GM21367 (cell line): ENCODE measurements at regions not wholly inside any gene's neighbourhood (a gene's known extent, or its start where the extent isn't known, plus 50 kb on each side); places are given as distances from the start of the nearest gene placed in this dataset.

ENCODE experiments used
- ATAC-seq: cut with Tn5 transposase; IDR thresholded peaks from one replicate; pipeline ENCODE4 v1.9.1; 2021; ENCODE audit not compliant: unreplicated experiment

- ATAC-seq: no peak
Measured at GRCh38 chr3:193870376-193871219, 265.4 kb upstream of the HES1 start.

GRCh38 chr3:193871220-193871485 lies 264.8 kb upstream of the HES1 start:
- no peak for ATAC-seq

- peak; percentile 51 for ATAC-seq
Measured at GRCh38 chr3:193872265-193872753, 263.6 kb upstream of the HES1 start.

GRCh38 chr3:193873426-193874201 lies 262.3 kb upstream of the HES1 start:
- no peak for ATAC-seq

- no peak for ATAC-seq
Measured at GRCh38 chr3:193874512-193874911, 261.4 kb upstream of the HES1 start.

GRCh38 chr3:193874997-193875593 lies 260.9 kb upstream of the HES1 start:
- no peak for ATAC-seq

- ATAC-seq: no peak
Measured at GRCh38 chr3:193875601-193876321, 260.2 kb upstream of the HES1 start.

- ATAC-seq: no peak
Measured at GRCh38 chr3:193879099-193879863, 256.7 kb upstream of the HES1 start.

- ATAC-seq: no peak
Measured at GRCh38 chr3:193879864-193880242, 256.1 kb upstream of the HES1 start.

- no peak for ATAC-seq
Measured at GRCh38 chr3:193882091-193882490, 253.9 kb upstream of the HES1 start.

- ATAC-seq: no peak
Measured at GRCh38 chr3:193883551-193883950, 252.4 kb upstream of the HES1 start.

GRCh38 chr3:193884027-193884426 lies 251.9 kb upstream of the HES1 start:
- ATAC-seq: no peak

GRCh38 chr3:193884652-193885051 lies 251.3 kb upstream of the HES1 start:
- no peak for ATAC-seq

GRCh38 chr3:193885832-193886231 lies 250.1 kb upstream of the HES1 start:
- no peak for ATAC-seq

- ATAC-seq: no peak
Measured at GRCh38 chr3:193890016-193890897, 245.7 kb upstream of the HES1 start.

GRCh38 chr3:193894121-193894863 lies 241.7 kb upstream of the HES1 start:
- no peak for ATAC-seq

- ATAC-seq: no peak
Measured at GRCh38 chr3:193895409-193895808, 240.5 kb upstream of the HES1 start.

- ATAC-seq: no peak
Measured at GRCh38 chr3:193896419-193896818, 239.5 kb upstream of the HES1 start.

- ATAC-seq: no peak
Measured at GRCh38 chr3:193897288-193897687, 238.7 kb upstream of the HES1 start.
